8988T (cell line): ENCODE measurements at regions not wholly inside any gene's neighbourhood (a gene's known extent, or its start where the extent isn't known, plus 50 kb on each side); places are given as distances from the start of the nearest gene placed in this dataset.
"Not testable (repeated sequence)": the region's sequence is repeated elsewhere in the genome, so short reads cannot be mapped to it uniquely, and the experiment has no call there.

Experiments
- DNase-seq: peaks from one replicate; pipeline ENCODE4 v3.0.0; 2011

DNA sequence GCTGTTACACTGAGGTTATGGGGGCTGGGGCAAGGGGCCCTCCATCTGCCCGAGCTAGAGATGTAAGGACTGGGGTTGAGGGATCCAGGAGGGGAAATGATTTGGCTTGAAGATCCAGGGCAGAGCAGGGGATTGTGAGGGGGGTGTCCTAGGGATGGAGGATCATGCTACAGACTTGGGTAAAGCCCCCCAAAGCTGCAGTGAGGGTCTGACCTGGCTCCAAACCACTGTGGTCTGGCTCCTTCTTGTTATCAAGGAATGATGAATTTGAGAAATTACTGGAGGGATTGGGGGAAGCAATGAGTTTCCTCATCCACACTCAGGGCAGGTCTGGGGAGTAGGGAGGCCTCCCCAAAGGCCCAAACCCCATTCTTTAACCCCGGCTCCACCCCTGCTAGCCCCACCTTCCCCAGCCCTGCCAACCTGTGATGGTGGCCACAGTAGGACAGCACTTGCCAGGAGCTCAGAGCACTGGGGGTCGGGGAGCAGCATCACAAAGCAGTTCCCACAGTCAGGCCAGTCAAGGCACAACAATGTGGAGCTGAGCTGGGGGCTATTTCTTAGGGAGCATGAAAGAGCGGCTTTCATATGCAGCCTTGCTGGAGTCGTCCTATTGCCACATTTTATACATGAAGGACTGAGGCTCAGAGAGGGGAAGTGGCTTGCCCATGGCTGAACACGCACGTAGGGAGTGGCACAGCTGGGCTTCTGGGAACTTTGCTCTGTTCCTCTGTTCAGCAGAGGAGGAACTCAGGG, 165.5 kb downstream of the EFNB1 start:
- no peak for DNase-seq

GRCh38 chrX:68992821-68993397, 164.1 kb downstream of the EFNB1 start:
- no peak for DNase-seq

DNA sequence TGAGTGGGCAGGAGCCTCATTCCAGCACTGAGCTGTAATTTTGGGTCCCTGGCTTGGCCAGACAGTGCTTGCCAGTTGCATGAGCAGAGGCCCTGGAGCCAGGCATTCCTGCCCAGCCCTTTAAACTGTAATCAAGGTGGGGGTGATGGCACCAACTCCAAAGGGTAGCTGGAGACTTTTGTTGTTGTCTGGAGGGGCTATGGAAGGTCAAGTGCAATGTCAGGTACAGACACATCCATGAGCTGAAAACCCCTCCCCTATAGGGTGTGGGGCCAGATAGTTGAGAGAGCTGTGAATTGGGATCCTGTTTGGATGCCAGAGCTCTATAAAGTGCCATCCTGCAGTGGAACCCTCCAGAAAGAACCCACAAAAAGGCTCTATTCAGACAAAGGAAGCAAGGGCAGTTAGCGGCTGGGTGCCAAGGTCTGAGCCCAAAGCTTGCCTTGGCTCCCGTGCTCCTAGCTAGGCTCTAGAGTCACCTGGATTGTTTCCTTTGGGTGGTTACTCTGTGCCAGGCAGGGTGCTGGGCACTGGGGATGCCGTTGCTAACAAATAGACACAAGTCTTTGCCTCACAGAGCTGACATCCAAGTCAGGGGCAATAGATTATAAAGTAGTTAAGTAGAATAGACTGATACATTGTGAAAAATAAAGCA, 163.0 kb downstream of the EFNB1 start:
- no peak for DNase-seq

GRCh38 chrX:68990948-68991347, 162.1 kb downstream of the EFNB1 start:
- DNase-seq = no peak

DNA sequence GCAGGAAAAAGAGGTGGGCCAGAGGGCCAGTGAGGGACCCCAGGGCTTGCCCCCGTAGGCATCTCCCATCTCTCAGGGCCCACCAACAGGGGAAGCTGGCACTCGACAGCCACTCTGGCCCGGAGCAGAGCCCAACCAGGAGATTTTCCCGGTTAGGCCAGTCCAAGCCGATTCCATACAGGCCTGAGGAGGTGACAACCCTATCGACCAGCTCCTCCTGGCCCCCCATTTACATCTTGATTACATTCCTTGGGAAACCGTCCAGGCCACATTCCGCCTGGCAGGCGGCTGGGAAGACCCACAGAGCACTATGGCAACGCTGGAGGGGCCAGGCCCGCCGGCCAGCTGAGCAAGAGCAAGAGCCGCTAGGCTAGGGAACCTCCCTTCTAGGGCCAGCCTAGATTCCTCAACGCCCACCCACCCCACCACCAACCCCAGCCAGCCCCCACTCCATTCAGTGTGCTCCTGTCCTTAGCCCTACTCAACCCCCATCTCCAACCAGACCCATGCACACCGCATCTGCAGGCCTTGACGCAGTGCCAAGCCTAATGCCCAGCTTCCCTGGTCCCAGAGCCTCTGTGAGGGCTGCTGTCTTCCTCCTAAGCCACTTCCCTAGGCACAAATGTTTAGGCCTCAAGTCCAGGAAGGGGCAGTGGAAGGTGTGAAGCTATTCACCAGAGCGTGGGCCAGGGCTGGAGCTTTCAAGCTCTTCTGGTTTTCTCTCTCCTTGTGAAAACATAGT, 161.2 kb downstream of the EFNB1 start:
- DNase-seq = no peak

GRCh38 chrX:68989456-68989855, 160.6 kb downstream of the EFNB1 start:
- no peak for DNase-seq

- no peak for DNase-seq
Observed at GRCh38 chrX:68988865-68989264, 160.0 kb downstream of the EFNB1 start.

- DNase-seq = no peak
Observed at GRCh38 chrX:68985135-68985755, 156.4 kb downstream of the EFNB1 start.

DNA sequence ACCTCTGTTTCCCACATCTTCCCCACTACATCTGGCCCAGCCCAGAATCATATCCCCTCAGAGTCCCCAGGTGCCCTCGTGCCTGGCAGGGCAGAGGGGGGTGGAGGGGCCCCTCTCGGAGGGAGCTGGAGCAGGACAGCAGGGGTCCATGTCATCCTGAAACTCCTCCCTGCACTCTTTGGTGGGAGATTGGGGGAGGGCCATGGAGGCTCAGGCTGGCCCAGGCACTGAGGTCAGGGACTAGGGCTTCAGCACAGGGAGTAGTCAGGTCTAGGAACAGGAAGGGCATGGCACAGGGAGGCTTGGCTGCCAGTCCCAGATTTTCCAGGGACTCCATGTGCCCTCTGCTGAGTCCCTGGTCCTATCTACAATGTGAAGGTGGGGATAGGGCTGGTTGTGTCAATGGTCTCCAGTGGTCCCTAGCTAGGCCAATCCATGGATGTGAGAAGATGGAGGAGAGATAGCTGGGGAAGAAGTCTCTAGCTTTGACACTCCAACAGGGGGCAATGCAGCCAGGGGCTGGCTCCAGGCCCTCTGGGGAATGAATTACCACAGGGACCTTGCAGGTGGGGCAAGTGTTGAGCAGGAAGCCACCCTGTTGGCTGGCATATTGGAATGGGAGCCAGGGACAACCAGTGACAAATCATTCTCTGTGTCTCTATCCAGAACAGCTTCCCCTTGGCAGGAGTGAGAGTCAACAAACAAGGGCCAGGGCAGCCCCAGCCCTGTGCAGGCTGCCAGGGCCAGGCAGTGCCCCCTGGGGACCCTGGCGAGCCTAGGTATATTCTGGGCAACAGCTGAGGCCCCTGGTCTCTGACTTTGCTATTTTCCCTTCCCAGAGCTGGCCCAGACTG, 154.4 kb downstream of the EFNB1 start:
- no peak for DNase-seq

DNA sequence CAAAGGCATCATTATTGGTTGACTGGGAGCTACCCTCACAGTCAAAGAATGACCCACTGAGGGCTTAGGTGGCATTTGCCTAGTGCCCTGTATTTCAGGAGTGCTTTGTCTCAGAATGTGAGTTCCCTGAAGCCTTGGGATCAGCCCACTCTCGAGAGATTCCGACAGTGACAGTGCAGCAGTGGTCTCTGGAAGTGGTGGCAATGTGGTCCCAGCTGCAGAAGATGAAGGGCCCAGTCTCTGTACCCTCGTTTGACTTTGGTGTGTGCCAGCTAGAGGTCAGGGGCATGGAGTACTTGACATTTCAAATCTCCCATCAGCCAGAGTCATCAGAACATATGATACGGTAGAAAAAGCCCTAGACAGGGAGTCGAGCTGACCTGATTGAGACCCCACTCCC, 153.7 kb downstream of the EFNB1 start:
- DNase-seq = no peak

DNA sequence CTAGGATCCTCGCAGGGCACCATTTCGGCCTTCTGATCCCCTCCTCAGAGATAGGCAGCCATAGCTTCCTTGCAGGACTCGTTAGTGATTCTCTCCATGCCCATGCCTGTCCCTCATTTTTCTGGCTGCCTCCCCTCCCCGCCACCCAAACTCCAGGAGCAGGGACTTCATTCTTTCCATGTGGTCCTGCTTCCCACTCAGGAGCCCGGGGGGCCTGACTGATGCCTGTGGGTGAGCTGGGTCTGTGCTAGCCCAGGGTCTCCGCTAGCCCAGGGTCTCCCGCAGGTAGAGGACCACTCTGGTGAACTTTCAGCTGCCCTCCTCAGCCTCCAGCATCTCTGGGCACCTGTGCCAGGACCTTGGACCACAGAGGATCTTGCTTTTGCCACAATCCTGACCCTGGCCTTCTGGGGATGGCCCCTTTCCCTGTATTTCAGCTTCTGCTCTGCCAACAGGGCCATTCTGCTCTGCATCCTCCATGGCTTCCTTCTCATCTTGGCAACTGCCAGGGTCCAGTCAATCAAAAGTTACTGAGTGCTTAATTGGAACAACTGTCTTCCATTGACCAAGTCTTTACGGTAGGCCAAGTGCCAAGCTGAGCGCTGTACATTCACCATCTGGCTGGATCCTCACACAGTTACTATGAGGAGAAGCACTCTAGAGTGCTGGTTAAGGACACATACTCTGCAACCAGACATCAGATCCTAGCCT, 152.2 kb downstream of the EFNB1 start:
- no peak for DNase-seq

DNA sequence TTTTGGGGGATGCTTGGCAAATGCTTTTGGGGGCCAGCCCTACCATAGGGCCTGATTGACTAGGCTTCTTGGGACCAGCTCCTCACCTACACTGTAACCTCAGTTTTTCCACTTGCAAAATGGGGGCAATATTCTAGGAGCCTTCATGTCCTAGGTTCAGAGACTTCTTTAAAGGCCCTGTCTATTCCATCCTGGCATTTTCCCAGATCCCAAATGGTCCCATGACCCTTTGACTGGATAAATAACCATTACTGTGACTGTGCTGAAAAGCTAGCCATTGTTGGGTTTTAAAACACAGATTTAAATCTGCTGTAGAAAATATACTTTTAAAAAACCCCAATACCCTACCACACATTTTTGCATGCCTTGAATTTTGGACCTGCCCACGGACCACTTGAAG, 149.8 kb downstream of the EFNB1 start:
- no peak for DNase-seq

DNA sequence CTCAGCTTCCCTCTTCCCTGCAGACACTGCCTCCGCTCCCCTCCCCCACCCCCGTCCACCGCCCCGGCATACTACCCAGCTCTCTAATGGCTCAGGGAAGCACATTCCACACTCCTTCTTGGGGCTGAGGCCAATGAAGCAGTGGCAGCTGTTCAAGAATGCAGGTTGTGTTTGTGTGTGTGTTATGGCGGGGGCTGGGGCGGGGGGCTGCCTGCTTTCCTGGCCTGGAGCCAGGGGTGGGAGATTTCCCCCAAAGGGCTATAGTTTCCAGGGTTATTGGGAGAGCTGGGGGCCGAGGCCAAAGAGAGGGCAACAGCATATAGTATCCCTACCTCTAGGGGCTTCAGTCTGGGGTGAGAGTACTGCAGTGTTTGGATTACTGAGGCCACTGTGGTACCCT, 149.4 kb downstream of the EFNB1 start:
- DNase-seq = no peak

DNA sequence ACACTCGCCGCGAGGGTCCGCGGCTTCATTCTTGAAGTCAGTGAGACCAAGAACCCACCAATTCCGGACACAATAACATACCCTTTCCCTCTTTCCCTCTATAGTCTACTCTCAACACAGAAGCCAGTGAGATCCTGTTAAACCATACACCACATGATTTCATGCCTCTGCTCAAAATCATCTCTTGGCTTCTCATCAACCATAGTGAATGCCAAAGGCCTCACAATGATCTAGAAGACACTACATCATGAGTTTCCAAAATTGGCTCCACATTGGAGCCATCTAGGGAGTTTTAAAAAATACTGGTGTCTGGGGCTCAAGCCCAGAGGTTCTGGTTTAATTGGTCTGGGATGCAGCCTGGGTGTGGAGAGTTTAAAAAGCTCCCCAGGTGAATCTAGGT, 124.5 kb downstream of the EFNB1 start:
- DNase-seq = no peak

GRCh38 chrX:68951942-68952619, 123.3 kb downstream of the EFNB1 start:
- DNase-seq = not testable (repeated sequence)

- no peak for DNase-seq
Observed at GRCh38 chrX:68950937-68951336, 122.1 kb downstream of the EFNB1 start.

- DNase-seq = no peak
Observed at GRCh38 chrX:68947882-68948605, 119.2 kb downstream of the EFNB1 start.

GRCh38 chrX:68945603-68946228, 116.9 kb downstream of the EFNB1 start:
- no peak for DNase-seq

- DNase-seq = no peak
Observed at GRCh38 chrX:68945081-68945602, 116.3 kb downstream of the EFNB1 start.
